K562 (cell line): ENCODE measurements at regions not wholly inside any gene's neighbourhood (a gene's known extent, or its start where the extent isn't known, plus 50 kb on each side); places are given as distances from the start of the nearest gene placed in this dataset.

Experiments used
- ATAC-seq: fragments of 200-7000 bp; cut with Tn5 transposase; 3 replicates; pipeline ENCODE4 v1.9.1; 2020; ENCODE audit warnings: moderate library complexity
- BruUV-seq: library from RNA; stranded (reverse); fragments of 400-500 nt; replicated peaks from 2 replicates; lab custom pipeline; 2021; lab: Mats Ljungman, UMichigan
- CTCF ChIA-PET: fragments of 300-600 bp; formaldehyde crosslinking; extraction: SDS; loops from one replicate; lab custom pipeline; 2021; ENCODE audit warnings: low intra/inter-chr PET ratio; lab: Yijun Ruan, JAX
- POLR2A ChIA-PET: fragments of 300-600, 350-650 bp; sonication (Branson Sonifier 250); formaldehyde crosslinking; extraction: SDS; loops from one replicate; lab custom pipeline; 2021; ENCODE audit warnings: antibody characterized with exemption, inconsistent platforms; lab: Yijun Ruan, JAX
- DNase-seq, 4 experiments: peaks; one replicate each; pipeline versions ENCODE4 v3.0.0 to v3.0.0-alpha.2; 2011 to 2018; ENCODE audit warnings: low spot score in 3 of 4, mixed read lengths in 3 of 4; ENCODE audit errors: extremely low read depth in 1 of 4
- FAIRE-seq: peaks from 2 replicates; lab custom pipeline; 2011; peaks lifted over from hg19 to GRCh38; lab: Jason Lieb, UNC
- H2AFZ ChIP-seq: 2 replicates; pipeline ENCODE4 v1.6.0; 2011; ENCODE audit warnings: low read depth, low read length, control low read depth, inconsistent platforms
- H3K27ac ChIP-seq: fragments of 200-600 bp; 3 replicates; pipeline ENCODE4 v1.8.0; 2011; ENCODE audit warnings: low read depth, mild to moderate bottlenecking, control low read depth, inconsistent platforms, low read length, moderate library complexity, mixed read lengths; ENCODE audit errors: extremely low read depth
- H3K27me3 ChIP-seq, 2 experiments: fragments of 300-600 bp in 1 of 2; 2 replicates in 1 of 2; 3 replicates in 1 of 2; pipeline versions ENCODE4 v1.6.0 to v1.8.0; 2011; ENCODE audit warnings: inconsistent platforms in 2 of 2, low read length in 2 of 2, mild to moderate bottlenecking in 1 of 2, mixed read lengths in 1 of 2, moderate library complexity in 1 of 2; ENCODE audit not compliant: control insufficient read depth in 2 of 2, insufficient read depth in 2 of 2
- H3K36me3 ChIP-seq: fragments of 300-600 bp; 3 replicates; pipeline ENCODE4 v1.8.0; 2011; ENCODE audit warnings: mild to moderate bottlenecking, low read length, inconsistent platforms; ENCODE audit not compliant: control insufficient read depth, insufficient read depth
- H3K4me1 ChIP-seq, 2 experiments: fragments of 200-600 bp in 1 of 2; replicated peaks in 1 of 2; 2 replicates in 1 of 2; 3 replicates in 1 of 2; pipeline versions ENCODE4 v1.5.1 to v1.8.0; 2011; ENCODE audit warnings: inconsistent platforms in 2 of 2, low read length in 2 of 2, mild to moderate bottlenecking in 1 of 2, mixed read lengths in 1 of 2, moderate library complexity in 1 of 2; ENCODE audit not compliant: control insufficient read depth in 2 of 2, insufficient read depth in 2 of 2
- H3K4me2 ChIP-seq: 2 replicates; pipeline ENCODE4 v1.6.1; 2011; ENCODE audit warnings: low read length, control low read depth, inconsistent platforms, mixed read lengths; ENCODE audit not compliant: insufficient read depth
- H3K4me3 ChIP-seq: fragments of 200-600 bp; sonication (generic), shearing (Covaris generic); 2 replicates; pipeline ENCODE4 v1.5.1; 2016; ENCODE audit warnings: control low read depth, inconsistent platforms
- H3K79me2 ChIP-seq: fragments of 200-600 bp; 3 replicates; pipeline ENCODE4 v1.8.0; 2011; ENCODE audit warnings: low read length, inconsistent platforms; ENCODE audit not compliant: control insufficient read depth, insufficient read depth
- H3K9ac ChIP-seq, 2 experiments: 2 replicates each; pipeline versions ENCODE4 v1.6.0 to v1.6.1; 2011; ENCODE audit warnings: low read depth in 2 of 2, low read length in 2 of 2, control low read depth in 1 of 2, inconsistent platforms in 1 of 2, mild to moderate bottlenecking in 1 of 2, mixed read lengths in 1 of 2; ENCODE audit not compliant: insufficient read depth in 1 of 2
- H3K9me1 ChIP-seq: one replicate; pipeline ENCODE4 v1.6.0; 2011; ENCODE audit warnings: inconsistent platforms, mild to moderate bottlenecking, low read length, moderate library complexity; ENCODE audit not compliant: control insufficient read depth, insufficient read depth
- H3K9me3 ChIP-seq: replicated peaks from 2 replicates; pipeline ENCODE4 v1.5.1; 2011; ENCODE audit warnings: low read depth, low read length, inconsistent platforms; ENCODE audit not compliant: control insufficient read depth, insufficient read depth
- H4K20me1 ChIP-seq: replicated peaks from 2 replicates; pipeline ENCODE4 v1.6.1; 2011; ENCODE audit warnings: low read length, inconsistent platforms, mixed read lengths; ENCODE audit not compliant: control insufficient read depth, insufficient read depth
- PHF21A ChIP-seq: fragments of 450-650 bp; IDR thresholded peaks from 2 replicates; pipeline ENCODE4 v1.6.1; 2017; ENCODE audit warnings: low read depth, borderline replicate concordance
- ZNF408 ChIP-seq: fragments of 250-450 bp; sonication (Bioruptor Pico); IDR thresholded peaks from 2 replicates; pipeline ENCODE4 v1.4.0; 2020; ENCODE audit warnings: low read depth, mild to moderate bottlenecking, moderate library complexity
- WGBS: fragments of 100-300 bp; shearing (Covaris generic); methylation state at CpG from one replicate; pipeline ENCODE4 v1.1.6; 2016; ENCODE audit warnings: low coverage, mixed read lengths; ENCODE audit not compliant: insufficient coverage; ENCODE audit errors: missing lambda C conversion rate; 5-methylcytosine and 5-hydroxymethylcytosine counted together
- in situ Hi-C: fragments of 300-500 bp; cut with MboI; formaldehyde crosslinking; loops from 4 replicates; pipeline ENCODE4 v1.15.0; 2018; ENCODE audit warnings: inconsistent platforms, mixed read lengths
- intact Hi-C: fragments of 100-400 bp; cut with micrococcal nuclease; formaldehyde crosslinking; loops from 2 replicates; pipeline ENCODE4 v1.14.2; 2022
- TF ChIP-seq, protein P1 (sequence below): sonication (generic); formaldehyde crosslinking; IDR thresholded peaks from 2 replicates; pipeline ENCODE4 v1.8.0; 2023; ENCODE audit warnings: mild to moderate bottlenecking, missing genetic modification reagents

DNA sequence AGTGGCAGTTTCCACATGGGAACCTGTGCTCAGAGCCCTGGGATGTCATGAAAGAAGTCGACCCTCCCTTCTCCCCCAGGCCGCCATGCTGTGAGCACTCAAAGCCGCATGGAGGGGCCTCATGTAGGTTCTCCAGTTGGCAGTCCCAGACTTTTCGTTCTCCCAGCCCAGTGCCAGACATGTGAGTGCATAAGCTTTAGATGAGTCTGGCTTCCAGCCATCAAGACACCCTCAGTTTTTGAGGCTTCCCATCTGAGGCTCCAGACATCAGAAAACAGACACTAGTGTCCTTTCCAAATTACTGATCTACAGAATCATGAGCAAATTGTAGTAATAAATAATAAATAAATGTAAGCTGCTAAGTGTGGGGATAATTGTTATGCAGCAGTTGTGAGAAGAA, 136.5 kb upstream of the AGBL1 start:
- no peaks in the 10 kb centered on the region for H3K4me1 ChIP-seq
- intact Hi-C loops, result no loop called here
- H3K79me2 ChIP-seq, result no peaks in the 10 kb centered on the region
- no peak overlapping the region for H2AFZ ChIP-seq
- 0% methylated on average over 4 of the region's 4 CpGs for WGBS
- H3K27ac ChIP-seq, result no peak overlapping the region
- no peak for FAIRE-seq
- H3K9me1 ChIP-seq, result no peaks in the 10 kb centered on the region
- POLR2A ChIA-PET, result no interaction called here
- no peak overlapping the region for H3K4me2 ChIP-seq
- BruUV-seq, result no TSS peak
- CTCF ChIA-PET, result no interaction called here
- DNase-seq, result no peak
- TF ChIP-seq, protein P1, sequence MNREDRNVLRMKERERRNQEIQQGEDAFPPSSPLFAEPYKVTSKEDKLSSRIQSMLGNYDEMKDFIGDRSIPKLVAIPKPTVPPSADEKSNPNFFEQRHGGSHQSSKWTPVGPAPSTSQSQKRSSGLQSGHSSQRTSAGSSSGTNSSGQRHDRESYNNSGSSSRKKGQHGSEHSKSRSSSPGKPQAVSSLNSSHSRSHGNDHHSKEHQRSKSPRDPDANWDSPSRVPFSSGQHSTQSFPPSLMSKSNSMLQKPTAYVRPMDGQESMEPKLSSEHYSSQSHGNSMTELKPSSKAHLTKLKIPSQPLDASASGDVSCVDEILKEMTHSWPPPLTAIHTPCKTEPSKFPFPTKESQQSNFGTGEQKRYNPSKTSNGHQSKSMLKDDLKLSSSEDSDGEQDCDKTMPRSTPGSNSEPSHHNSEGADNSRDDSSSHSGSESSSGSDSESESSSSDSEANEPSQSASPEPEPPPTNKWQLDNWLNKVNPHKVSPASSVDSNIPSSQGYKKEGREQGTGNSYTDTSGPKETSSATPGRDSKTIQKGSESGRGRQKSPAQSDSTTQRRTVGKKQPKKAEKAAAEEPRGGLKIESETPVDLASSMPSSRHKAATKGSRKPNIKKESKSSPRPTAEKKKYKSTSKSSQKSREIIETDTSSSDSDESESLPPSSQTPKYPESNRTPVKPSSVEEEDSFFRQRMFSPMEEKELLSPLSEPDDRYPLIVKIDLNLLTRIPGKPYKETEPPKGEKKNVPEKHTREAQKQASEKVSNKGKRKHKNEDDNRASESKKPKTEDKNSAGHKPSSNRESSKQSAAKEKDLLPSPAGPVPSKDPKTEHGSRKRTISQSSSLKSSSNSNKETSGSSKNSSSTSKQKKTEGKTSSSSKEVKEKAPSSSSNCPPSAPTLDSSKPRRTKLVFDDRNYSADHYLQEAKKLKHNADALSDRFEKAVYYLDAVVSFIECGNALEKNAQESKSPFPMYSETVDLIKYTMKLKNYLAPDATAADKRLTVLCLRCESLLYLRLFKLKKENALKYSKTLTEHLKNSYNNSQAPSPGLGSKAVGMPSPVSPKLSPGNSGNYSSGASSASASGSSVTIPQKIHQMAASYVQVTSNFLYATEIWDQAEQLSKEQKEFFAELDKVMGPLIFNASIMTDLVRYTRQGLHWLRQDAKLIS (CRISPR knock-in tag), result no peak
- TF ChIP-seq PHF21A, result no peak
- no peak for TF ChIP-seq ZNF408 (CRISPR knock-in tag)
- no peaks in the 10 kb centered on the region for H3K9me3 ChIP-seq
- H3K27me3 ChIP-seq, result no peaks in the 10 kb centered on the region
- H3K9ac ChIP-seq, result no peak overlapping the region
- H4K20me1 ChIP-seq, result no peaks in the 10 kb centered on the region
- no peaks in the 10 kb centered on the region for H3K36me3 ChIP-seq
- H3K4me3 ChIP-seq, result no peak overlapping the region
- in situ Hi-C loops, result no loop called here
- ATAC-seq, result no peak
